Ammon's horn (tissue), 1 donor: ENCODE measurements at regions not wholly inside any gene's neighbourhood (a gene's known extent, or its start where the extent isn't known, plus 50 kb on each side); places are given as distances from the start of the nearest gene placed in this dataset.
"Not testable (repeated sequence)": the region's sequence is repeated elsewhere in the genome, so short reads cannot be mapped to it uniquely, and the experiment has no call there.

Experiments used
- DNase-seq: peaks from one replicate; pipeline ENCODE4 v3.0.0-alpha.2; 2016; ENCODE audit warnings: low spot score

DNA sequence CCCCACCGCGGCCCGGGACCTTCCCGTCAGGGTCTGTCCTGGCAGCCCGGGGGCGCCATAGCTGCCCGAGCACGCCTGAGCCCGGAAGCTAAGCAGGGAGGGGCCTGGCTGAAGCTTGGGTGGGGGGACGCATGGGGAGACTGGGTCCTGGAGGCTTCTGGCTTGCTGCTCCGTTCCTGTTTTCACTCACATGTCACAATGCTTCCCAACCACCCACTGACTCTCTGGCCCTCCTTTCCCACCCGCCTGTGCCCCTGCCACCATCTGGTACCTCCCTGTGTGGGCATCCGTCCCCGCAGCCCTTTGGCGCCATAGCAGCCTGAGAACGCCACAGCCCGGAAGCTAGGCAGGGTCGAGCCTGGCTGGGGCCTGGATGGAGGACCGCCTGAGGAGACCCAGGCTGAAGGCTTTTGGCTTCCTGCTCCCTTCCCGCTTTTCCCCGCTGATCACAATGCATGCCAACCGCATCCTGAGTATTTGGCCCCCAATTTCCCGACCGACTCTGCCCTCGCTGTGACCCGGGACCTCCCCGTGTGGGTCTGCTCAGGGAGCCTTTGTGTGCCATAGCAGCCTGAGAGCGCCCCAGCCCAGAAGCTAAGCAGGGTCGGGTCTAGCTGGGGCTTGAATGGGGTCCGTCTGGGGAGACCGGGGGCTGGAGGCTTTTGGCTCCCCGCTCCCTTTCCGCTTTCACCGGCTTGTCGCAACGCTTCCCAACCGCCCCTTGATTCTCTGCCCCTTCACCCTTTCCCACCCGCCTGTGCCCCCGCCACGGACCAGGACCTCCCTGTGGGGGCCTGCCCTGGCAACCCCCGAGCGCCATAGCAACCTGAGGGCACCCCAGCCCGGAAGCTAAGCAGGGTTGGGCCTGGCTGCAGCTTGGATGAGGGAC lies 2290.1 kb downstream of the TP53TG3F start:
- no peak for DNase-seq

DNA sequence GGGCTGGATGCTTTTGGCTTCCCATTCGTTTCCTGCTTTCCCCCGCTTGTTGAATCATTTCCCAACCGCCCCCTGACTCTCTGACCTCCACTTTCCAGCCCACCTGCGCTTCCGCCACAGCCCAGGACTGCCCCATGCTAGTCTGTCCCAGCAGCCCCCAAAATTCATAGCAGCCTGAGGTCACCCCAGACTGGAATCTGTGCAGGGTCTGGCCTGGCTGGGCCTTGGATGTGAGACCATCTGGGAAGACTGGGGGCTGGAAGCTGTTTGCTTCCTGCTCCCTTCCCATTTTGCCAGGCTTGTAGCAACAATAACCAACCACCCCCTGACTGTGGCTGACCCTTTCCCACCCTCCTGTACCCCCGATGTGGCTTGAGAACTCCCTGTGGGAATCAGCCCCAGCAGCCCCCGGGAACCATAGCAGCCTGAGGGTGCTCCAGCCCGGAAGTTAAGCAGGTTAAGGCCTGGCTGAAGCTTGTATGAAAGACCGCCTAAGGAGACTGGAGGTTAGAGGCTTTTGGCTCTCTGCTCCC lies 2290.8 kb downstream of the TP53TG3F start:
- no peak for DNase-seq

DNA sequence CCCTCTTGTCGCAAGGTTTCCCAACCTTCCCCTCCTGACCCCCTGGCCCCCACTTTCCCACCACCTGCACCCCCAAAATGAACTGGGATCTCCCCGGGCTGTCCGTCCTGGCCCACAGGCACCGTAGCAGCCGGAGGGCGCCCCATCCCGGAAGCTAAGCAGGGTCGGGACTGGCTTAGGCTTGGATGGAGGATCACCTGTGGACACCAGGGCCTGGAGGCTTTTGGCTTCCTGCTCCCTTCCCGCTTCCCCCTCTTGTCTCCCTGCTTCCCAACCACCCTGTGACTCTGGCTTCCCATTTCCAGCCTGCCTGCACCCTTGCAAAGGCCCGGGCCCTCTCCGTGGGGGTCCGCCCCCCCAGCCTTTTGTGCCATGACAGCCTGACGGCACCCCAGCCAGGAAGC lies 2291.3 kb downstream of the TP53TG3F start:
- DNase-seq = no peak

DNA sequence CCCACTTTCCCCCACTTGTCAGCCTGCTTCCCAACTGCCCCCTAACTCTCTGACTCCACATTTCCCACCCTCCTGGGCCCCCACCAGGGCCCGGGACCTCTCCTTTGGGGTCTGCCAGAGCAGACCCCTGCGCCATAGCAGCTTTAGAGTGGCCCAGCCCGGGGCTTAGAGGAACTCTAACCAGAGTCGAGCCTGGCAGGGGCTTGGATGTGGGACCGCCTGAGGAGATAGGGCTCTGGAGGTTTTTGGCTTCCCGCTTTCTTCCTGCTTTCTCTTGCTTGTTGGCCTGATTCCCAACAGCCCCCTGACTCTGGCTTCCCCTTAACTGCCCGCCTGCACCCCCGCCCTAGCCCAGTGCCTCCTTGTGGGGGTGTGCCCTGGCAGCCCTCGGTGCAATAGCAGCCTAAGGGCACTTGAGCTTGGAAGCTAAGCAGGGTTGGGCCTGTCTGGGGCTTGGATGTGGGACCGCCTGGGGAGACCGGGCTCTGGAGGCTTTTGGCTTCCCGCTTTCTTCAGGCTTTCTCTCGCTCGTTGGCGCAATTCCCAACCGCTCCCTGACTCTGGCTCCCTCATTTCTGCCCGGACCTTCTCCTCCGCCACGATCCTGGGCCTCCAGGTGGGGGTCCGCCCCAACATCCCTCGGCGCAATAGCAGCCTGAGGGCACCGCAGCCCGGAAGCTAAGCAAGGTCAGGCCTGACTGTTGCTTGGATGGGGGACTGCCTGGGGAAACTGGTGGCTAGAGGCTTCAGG lies 2292.0 kb downstream of the TP53TG3F start:
- no peak for DNase-seq

DNA sequence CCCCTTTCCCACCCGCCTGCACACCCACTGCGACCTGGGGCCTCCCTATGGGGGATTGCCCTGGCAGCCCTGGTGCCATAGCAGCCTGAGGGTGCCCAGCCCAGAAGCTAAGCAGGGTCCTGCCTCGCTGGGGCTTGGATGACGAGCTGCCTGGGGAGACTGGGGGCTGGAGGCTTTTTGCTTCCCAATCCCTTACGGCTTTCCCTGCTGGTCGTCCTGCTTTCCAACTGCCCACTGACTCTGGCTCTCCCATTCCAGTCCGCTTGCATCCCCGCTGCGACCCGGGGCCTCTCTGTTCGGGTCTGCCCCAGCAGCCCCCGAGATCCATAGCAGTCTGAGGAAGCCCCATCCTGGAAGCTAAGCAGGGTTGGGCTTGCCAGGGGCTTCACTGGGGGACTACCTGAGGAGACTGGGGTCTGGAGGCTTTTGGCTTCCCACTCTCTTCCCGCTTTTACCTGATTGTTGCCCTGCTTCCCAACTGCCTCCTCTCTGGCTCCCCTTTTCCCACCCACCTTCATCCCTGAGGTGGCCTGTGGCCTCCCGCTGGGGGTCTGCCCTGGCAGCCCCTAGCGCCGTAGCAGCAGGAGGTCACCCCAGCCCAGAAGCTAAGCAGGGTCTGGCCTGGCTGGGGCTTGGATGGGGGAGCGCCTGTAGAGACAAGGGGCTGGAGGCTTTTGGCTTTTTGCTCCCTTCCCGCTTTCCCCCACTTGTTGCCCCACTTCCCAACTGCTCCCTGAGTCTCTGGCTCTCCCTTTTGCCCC lies 2292.8 kb downstream of the TP53TG3F start:
- no peak for DNase-seq

DNA sequence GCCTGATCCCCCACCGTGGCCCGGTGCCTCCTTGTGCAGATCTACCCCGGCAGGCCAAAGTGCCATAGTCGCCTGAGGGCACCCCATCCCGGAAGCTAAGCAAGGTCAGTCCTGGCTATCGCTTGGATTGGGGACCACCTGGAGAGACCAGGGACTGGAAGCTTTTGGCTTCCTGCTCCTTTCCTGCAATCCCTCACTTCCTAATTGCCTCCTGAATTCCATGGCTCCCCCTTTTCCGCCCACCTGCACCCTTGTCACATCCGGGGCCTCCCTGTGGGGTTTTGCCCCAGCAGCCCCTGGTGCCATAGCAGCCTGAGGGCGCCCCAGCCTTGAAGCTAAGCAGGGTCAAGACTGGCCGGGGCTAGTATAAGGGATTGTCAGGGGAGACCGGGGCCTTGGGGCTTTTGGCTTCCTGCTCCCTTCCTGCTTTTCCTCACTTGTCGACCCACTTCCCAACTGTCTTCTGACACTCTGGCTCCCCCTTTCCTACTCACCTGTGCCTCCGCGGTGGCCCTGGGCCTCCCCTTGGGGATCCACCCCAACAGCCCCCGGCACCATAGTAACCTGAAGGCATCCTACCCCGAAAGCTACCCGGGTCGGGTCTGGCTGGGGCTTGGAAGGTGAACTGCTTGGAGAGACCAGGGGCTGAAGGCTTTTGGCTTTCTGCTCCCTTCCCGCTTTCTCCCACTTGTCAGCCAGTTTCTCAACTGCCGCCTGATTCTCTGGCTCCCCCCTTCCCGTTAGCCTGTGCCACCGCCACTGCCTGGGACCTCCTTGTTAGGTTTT lies 2293.6 kb downstream of the TP53TG3F start:
- DNase-seq = no peak

DNA sequence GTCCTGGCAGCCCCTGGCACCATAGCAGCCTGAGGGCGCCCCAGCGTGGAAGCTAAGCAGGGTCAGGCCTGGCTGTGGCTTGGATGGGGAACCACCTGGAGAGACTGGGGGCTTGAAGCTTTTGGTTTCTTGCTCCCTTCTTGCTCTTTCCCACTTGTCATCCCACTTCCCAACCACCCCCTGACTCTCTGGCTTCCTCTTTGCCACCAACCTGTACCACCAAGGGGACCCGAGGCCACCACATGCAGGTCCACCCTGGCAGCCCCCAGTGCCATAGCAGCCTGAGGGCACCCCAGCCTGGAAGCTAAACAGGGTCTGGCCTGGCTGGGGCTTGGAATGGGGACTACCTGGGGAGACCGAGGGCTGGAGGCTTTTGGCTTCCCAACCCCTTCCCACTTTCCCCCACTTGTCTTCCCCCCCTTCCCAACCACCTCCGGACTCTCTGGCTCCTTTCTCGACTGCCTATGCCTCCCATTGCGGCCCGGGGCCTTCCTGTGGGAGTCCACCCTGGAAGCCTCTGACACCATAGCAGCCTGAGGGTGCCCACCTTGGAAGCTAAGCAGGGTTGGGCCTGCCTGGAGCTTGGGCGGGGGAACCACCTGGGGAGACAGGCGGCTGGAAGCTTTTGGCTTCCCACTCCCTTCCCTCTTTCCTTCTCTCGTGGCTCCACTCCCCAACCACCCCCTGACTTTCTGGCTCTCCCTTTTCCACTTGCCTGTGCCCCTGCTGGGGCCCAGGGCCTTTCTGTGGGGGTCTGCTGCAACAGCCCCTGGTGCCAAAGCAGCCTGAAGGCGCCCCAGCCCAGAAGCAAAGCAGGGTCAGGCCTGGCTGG lies 2294.4 kb downstream of the TP53TG3F start:
- no peak for DNase-seq

DNA sequence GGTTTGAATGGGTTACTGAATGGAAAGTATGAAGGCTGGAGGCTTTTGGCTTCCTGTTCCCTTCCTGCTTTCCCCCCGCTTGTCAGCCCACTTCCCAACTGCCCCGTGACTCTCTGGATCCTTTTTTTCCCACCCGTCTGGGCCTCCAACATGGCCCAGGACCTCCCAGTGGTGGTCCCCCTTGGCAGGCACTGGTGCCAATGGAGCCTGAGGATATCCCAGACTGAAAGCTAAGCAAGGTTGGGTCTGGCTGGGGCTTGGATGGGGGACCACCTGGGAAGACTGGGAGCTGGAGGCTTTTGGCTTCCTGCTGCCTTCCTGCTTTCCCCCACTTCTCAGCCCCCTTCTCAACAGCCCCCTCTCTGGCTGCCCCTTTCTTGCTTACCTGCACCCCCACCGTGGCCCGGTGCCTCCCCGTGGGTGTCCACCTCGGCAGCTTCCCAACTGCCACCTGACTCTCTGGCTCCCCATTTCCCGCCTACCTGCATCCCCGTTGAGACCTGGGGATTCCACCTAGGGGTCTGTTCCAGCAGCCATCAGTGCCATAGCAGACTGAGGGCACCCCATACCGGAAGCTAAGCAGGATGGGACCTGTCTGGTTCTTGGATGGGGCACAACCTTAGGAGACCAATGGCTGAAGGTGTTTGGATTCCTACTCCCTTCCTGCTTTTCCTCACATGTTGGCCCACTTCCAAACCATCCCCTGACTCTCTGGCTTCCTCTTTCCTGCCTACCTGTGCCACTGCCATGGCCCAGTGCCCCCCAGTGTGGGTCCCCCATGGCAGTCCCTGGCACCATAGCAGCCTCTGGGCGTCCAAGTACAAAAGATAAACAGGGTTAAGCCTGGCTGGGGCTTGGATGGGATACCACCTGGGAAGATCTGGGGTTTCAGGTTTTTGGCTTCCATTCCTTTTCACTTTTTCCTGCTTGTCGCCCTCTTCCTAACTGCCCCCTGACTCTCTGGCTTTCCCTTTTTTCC lies 2295.3 kb downstream of the TP53TG3F start:
- no peak for DNase-seq

DNA sequence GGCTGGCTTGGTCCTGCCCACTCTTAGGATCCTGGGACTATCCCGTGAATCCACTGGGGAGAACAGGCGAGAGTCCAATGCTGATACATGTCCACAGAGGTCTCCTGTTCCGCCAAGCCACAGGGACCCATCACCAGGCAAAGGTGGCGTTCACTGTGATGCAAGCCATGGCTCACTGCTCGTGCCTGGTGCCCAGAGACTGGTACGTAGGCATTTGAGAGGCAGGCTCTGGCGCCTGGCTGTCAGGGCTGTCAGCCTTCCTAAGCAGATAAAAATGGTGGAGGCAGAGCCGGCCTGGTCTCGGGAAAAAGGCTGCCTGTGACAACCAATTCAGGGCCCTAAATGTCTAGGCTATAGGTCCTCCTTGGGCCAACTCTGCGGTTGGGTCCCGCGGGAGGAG lies 2329.0 kb downstream of the TP53TG3F start:
- no peak for DNase-seq

DNA sequence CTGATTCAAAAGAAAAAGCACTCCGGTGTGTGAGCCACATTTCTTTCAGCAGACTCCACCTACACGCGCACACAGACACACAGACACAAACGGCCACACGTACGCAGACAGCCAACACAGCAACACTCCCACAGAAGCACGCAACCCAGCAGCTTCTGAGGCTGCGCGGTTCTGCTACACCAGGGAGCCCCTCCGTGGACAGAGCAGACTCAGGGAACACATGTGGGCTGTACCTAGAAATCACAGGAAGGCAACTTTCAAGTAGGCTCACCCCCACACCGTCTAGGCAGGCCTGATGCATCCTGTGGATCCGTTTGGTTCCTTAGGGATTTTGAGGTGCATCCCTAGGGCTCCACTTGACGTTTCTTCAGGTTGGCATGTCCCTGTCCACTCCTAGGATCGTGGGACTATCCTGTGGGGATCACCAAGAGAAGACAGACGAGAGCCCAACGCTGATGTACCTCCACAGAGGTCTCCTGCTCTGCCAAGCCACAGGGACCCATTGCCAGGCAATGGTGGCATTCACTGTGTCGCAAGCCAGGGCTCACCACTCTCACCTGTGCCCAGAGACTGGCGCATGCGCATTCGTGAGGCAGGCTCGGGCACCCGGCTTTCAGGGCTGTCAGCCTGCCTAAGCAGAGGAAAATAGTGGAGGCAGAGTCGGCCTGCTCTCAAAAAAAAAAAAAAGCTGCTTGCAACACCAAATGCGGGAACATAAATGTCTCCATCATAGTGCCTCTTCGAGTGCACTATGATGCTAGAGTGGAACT lies 2333.3 kb downstream of the TP53TG3F start:
- DNase-seq = no peak

DNA sequence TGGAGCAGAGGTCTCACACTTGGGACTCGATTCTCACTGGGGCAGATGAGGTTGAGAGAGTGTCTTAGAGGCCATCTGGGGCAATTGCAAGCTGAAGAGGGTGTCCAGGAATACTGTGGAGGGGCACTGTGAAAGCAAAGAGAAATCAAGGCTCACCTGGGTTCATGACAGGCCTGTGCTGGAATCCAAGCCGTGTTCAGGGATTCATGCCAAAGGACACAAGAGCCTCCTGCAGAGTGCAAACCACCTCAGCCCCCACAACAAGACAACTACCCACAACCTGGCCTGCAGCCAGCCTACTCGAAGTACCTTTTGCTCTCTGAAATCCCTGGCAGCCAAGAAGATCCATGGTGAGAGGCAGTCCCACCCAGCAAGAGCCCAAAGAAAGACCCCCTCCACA lies 2334.2 kb downstream of the TP53TG3F start:
- no peak for DNase-seq

DNA sequence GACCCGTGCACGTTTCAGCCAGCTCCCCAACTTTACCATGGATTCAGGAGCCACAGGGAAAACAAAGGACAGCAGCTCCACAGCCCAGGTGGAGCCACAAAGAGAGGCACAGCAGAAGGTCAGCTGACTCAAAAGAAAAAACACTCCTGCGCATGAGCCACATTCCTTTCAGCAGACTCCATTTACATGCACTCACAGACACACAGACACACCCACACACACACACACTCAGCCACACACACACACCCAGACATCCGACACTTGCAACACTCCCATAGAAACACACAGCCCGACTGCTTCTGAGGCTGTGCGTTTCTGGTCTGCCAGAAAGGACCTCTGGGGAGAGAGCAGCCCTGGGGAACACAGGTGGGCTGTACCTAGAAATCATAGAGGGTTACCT lies 2335.5 kb downstream of the TP53TG3F start:
- no peak for DNase-seq

DNA sequence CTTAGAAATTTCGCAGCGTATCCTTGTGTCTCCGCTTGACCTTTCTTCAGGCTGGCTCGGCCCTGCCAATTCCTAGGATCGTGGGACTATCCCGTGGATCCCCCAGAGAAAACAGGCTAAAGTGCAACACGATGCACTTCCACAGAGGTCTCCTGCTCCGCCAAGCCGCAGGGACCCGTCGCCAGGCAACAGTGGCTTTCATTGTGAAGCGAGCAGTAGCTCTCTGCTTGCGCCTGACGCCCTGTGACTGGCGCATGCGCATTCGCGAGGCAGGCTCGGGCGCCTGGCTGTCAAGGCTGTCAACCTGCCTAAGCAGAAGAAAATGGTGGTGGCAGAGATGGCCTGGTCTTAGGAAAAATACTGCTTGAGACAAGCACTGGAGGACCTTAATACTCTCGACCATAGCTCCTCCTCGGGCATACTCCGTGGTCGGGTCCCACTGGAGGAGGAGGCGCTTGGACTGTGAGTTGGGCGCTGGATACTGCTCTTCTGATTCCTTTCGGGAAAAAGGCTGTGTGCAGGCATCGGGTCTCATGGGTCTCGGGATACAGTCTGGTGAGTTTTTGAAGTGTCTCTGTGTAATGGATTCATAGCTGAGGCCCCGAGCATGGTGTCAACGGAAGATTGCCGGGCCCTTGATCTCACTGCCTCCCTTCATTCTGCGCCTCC lies 2336.1 kb downstream of the TP53TG3F start:
- no peak for DNase-seq

DNA sequence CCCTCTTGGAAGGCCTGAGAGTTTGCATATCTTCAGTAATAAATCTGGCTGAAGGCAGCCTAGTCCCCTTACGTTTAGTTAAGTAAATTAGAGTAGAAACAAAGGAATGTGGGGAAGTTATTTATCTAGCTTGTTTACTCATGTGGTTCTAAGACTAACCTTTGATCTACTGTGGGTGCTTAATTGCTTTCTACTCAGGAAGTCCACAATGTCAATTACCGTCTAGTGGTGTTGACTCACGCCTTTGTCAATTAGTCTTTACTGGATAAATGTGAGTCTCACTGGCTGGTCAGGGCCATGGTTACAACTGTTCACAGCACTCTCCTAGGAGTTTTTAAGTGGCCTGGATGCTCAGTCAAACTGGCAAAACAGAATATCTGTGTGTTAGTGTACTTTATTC lies 2338.4 kb downstream of the TP53TG3F start:
- no peak for DNase-seq

DNA sequence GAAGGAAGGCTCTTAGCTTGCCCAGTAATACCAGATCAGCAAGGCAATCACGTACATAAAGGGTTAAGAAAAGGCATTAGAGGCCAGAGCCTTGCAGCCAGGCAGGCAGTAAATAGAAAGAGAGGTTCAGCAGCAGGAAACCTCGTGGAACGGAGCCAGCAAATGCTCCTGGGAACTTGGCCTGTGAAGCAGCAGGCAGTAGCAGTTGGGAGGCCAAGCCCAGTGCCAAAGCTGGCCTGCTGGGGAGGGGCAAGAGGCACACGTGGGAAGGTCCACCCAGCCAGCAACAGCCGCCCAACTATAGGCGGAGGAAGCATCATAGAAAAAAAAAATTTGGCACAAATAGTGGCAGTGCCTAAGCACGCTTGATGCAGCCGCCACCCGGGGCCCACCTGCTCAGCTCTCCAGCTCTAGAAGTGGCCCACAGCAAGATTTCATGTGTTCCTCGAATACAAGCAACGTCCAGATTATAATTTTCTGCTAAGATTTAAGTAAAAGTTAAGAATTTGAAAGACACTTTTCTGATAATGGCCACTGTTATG lies 2339.5 kb downstream of the TP53TG3F start:
- no peak for DNase-seq

DNA sequence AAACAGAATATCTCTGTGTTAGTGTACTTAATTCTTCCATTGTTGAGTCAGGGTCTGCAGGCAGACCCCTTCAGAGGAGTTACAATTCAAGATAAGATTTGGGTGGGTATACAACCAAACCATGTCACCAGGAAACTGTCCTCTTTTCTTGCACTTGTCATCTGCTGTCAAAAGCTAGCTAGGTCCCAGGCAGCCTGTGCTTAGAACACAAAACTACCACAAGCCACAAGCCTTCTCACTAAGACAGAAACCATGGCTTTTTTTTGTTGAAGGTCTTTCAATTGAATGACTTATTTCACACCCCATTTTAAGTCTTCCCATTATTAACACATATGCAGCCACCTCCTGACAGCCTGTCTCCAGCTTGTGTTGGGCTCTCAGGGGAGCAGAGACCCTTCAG lies 2345.1 kb downstream of the TP53TG3F start:
- not testable (repeated sequence) for DNase-seq

DNA sequence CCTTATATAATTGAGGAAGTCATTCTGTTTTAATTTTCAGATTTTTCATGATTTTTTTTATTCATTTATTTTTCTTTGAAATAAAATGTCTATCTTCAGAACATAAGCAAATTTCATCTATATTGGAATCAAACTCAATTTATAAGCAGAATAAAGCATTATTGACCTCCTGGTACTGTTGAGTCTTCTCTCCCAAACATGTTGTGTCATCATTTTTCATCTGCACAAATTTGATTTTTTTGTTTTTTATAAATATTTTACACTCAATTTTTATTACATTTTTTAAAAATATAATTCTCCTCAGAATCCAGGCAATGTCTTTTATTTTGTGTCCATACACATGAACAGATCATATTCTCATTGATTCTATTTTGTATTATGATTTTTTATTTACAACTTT lies 2363.9 kb downstream of the TP53TG3F start:
- no peak for DNase-seq

DNA sequence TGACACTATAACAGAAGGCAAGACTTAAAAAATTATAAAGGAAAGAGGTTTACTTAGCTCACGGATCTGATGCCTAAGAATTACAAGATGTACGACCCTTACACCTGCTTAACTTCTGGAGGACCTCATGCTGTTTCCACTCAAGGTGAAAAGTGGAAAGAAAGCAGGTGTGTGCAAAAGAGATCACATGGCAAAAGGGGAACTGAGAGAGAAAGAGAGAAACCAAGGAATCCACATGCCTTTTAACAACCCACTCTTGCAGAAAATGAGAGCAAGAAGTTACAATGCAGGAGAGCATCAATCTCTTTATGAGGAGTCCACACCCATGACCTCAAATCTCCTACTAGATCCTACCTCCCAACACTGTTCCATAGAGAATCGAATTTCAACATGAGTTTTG lies 2382.2 kb downstream of the TP53TG3F start:
- no peak for DNase-seq
